CD14-positive monocyte (primary cell): ENCODE measurements at regions not wholly inside any gene's neighbourhood (a gene's known extent, or its start where the extent isn't known, plus 50 kb on each side); places are given as distances from the start of the nearest gene placed in this dataset.
"Not testable (repeated sequence)": the region's sequence is repeated elsewhere in the genome, so short reads cannot be mapped to it uniquely, and the experiment has no call there.

Source experiments
- DNase-seq, 3 donors: peaks; one replicate each; pipeline ENCODE4 v3.0.0-alpha.2; 2011 to 2022
- H2AFZ ChIP-seq: 2 replicates; pipeline ENCODE4 v1.6.0; 2012; ENCODE audit warnings: mild to moderate bottlenecking, low read depth, low read length, inconsistent platforms; ENCODE audit not compliant: insufficient read depth, poor library complexity, severe bottlenecking
- H3K27ac ChIP-seq, 2 donors: 1 replicate in 1 of 2; 2 replicates in 1 of 2; pipeline ENCODE4 v1.5.1; 2012 to 2013; ENCODE audit warnings: low read length in 2 of 2, control low read depth in 1 of 2, inconsistent platforms in 1 of 2, low read depth in 1 of 2, mild to moderate bottlenecking in 1 of 2
- H3K27me3 ChIP-seq, 2 donors: one replicate each; pipeline versions ENCODE4 v1.6.0 to v1.6.1; 2011 to 2013; ENCODE audit warnings: low read length in 2 of 2; ENCODE audit not compliant: control insufficient read depth in 2 of 2, insufficient read depth in 2 of 2
- H3K36me3 ChIP-seq, 2 donors: replicated peaks in 1 of 2; 1 replicate in 1 of 2; 2 replicates in 1 of 2; pipeline versions ENCODE4 v1.5.1 to v1.6.1; 2012 to 2013; ENCODE audit warnings: low read length in 2 of 2, control low read depth in 1 of 2, inconsistent platforms in 1 of 2, mild to moderate bottlenecking in 1 of 2; ENCODE audit not compliant: insufficient read depth in 2 of 2, control insufficient read depth in 1 of 2
- H3K4me1 ChIP-seq, 2 donors: 1 replicate in 1 of 2; 2 replicates in 1 of 2; pipeline versions ENCODE4 v1.5.1 to v1.6.1; 2012 to 2013; ENCODE audit warnings: low read length in 2 of 2, control low read depth in 1 of 2, inconsistent platforms in 1 of 2, mild to moderate bottlenecking in 1 of 2, moderate library complexity in 1 of 2; ENCODE audit not compliant: insufficient read depth in 2 of 2, control insufficient read depth in 1 of 2
- H3K4me2 ChIP-seq: replicated peaks from 2 replicates; pipeline ENCODE3; 2012; ENCODE audit warnings: low read length, moderate library complexity, mild to moderate bottlenecking; ENCODE audit not compliant: poor library complexity, severe bottlenecking; ENCODE audit errors: extremely low read depth
- H3K4me3 ChIP-seq, 3 experiments: fragments of 200-600 bp in 1 of 3; sonication (generic) in 1 of 3; replicated peaks in 1 of 3; 1 replicate in 2 of 3; 2 replicates in 1 of 3; pipeline ENCODE4 v1.5.1; 2011 to 2013; ENCODE audit warnings: low read length in 3 of 3, mild to moderate bottlenecking in 3 of 3, control low read depth in 2 of 3, low read depth in 2 of 3, inconsistent platforms in 1 of 3, moderate library complexity in 1 of 3
- H3K79me2 ChIP-seq: 2 replicates; pipeline ENCODE4 v1.6.0; 2012; ENCODE audit warnings: mild to moderate bottlenecking, control low read depth, inconsistent platforms, low read length, moderate library complexity; ENCODE audit not compliant: insufficient read depth
- H3K9ac ChIP-seq: 2 replicates; pipeline ENCODE4 v1.6.0; 2017; ENCODE audit warnings: low read length, mild to moderate bottlenecking; ENCODE audit not compliant: insufficient read depth, poor library complexity, severe bottlenecking
- H3K9me3 ChIP-seq, 2 donors: replicated peaks in 1 of 2; 1 replicate in 1 of 2; 2 replicates in 1 of 2; pipeline versions ENCODE4 v1.5.1 to v1.6.1; 2012 to 2013; ENCODE audit warnings: low read length in 2 of 2, control low read depth in 1 of 2; ENCODE audit not compliant: control insufficient read depth in 1 of 2, insufficient read depth in 1 of 2
- H4K20me1 ChIP-seq: 2 replicates; pipeline ENCODE4 v1.6.0; 2012; ENCODE audit warnings: mild to moderate bottlenecking, low read length, control low read depth, moderate library complexity; ENCODE audit not compliant: insufficient read depth
- H3K27ac Mint-ChIP-seq, 7 donors: one replicate each; pipeline ENCODE4 v1.8.0; 2020; ENCODE audit warnings: mild to moderate bottlenecking in 7 of 7, mixed read lengths in 7 of 7, moderate library complexity in 6 of 7, inconsistent platforms in 2 of 7
- H3K27me3 Mint-ChIP-seq, 3 donors: one replicate each; pipeline ENCODE4 v1.8.0; 2021 to 2022; ENCODE audit warnings: low read depth in 3 of 3, mild to moderate bottlenecking in 3 of 3, mixed read lengths in 3 of 3, moderate library complexity in 3 of 3, inconsistent platforms in 1 of 3
- H3K36me3 Mint-ChIP-seq, 2 donors: one replicate each; pipeline ENCODE4 v1.8.0; 2020; ENCODE audit warnings: mixed read lengths in 2 of 2, inconsistent platforms in 1 of 2, mild to moderate bottlenecking in 1 of 2
- H3K4me1 Mint-ChIP-seq: one replicate; pipeline ENCODE4 v1.8.0; 2020; ENCODE audit warnings: mild to moderate bottlenecking, mixed read lengths
- H3K4me3 Mint-ChIP-seq, 2 donors: one replicate each; pipeline ENCODE4 v1.8.0; 2020; ENCODE audit warnings: mild to moderate bottlenecking in 2 of 2, mixed read lengths in 2 of 2, moderate library complexity in 1 of 2
- H3K9me3 Mint-ChIP-seq, 7 donors: one replicate each; pipeline ENCODE4 v1.8.0; 2020 to 2022; ENCODE audit warnings: mixed read lengths in 7 of 7, mild to moderate bottlenecking in 6 of 7, moderate library complexity in 6 of 7, inconsistent platforms in 2 of 7
- CTCF ChIP-seq: fragments of 200-600 bp; IDR thresholded peaks from one replicate; pipeline ENCODE4 v1.8.0; 2022; ENCODE audit warnings: antibody characterized with exemption, mild to moderate bottlenecking
- WGBS: methylation state at CpG from one replicate; pipeline ENCODE4 v1.1.5; 2013; ENCODE audit warnings: missing lambda C conversion rate; ENCODE audit not compliant: insufficient coverage; 5-methylcytosine and 5-hydroxymethylcytosine counted together
- intact Hi-C, 2 donors: fragments of 100-400 bp; cut with micrococcal nuclease; formaldehyde crosslinking; loops; one replicate each; pipeline versions ENCODE4 v1.15.0 to v1.15.1; 2023

- H3K4me3 Mint-ChIP-seq, result no peak overlapping the region
- 100% methylated on average over 2 of the region's 5 CpGs for WGBS
- TF ChIP-seq CTCF, result no peak
- no peaks in the 10 kb centered on the region for H3K36me3 ChIP-seq
- no peaks in the 10 kb centered on the region for H3K27me3 ChIP-seq
- H4K20me1 ChIP-seq, result no peaks in the 10 kb centered on the region
- H3K27me3 Mint-ChIP-seq, result peaks cover 2 to 3% (median 2%) of the 10 kb centered on the region in 3 donors
- no peak for DNase-seq
- peaks cover 27 to 28% of the 10 kb centered on the region in 2 donors for H3K4me1 ChIP-seq
- H3K9me3 Mint-ChIP-seq, result peaks cover 5 to 16% (median 8%) of the 10 kb centered on the region in 7 donors
- no peaks in the 10 kb centered on the region for H3K9me3 ChIP-seq
- no peak overlapping the region for H3K4me2 ChIP-seq
- no peaks in the 10 kb centered on the region for H3K79me2 ChIP-seq
- no peak overlapping the region for H3K4me3 ChIP-seq
- H3K9ac ChIP-seq, result no peak overlapping the region
- peaks cover 27% of the 10 kb centered on the region for H3K4me1 Mint-ChIP-seq
- H3K27ac Mint-ChIP-seq, result no peak overlapping the region
- no peak overlapping the region for H2AFZ ChIP-seq
- H3K36me3 Mint-ChIP-seq, result no peaks in the 10 kb centered on the region
- intact Hi-C loops, result no loop called here
- H3K27ac ChIP-seq, result no peak overlapping the region
Observed at GRCh38 chr9:14989811-14990210, 79.6 kb upstream of the FREM1 start.

GRCh38 chr9:14989336-14989735 is 79.1 kb upstream of the FREM1 start:
- H3K27me3 ChIP-seq, intact Hi-C loops, H2AFZ ChIP-seq, H4K20me1 ChIP-seq, H3K4me2 ChIP-seq, H3K27ac ChIP-seq, H3K9ac ChIP-seq, H3K27me3 Mint-ChIP-seq, H3K36me3 ChIP-seq, H3K36me3 Mint-ChIP-seq, H3K9me3 ChIP-seq, DNase-seq, H3K4me3 Mint-ChIP-seq, H3K27ac Mint-ChIP-seq, H3K4me3 ChIP-seq, H3K79me2 ChIP-seq: not testable (repeated sequence)
- whole genome bisulfite sequencing, result 96% methylated on average over 3 of the region's 7 CpGs
- Mint-ChIP-seq H3K4me1 (peaks cover 25% of the 10 kb centered on the region), H3K9me3 (peaks cover 5 to 16% (median 8%) of the 10 kb centered on the region in 7 donors)
- H3K4me1 ChIP-seq, result peaks cover 23 to 26% of the 10 kb centered on the region in 2 donors
